GM18858 (cell line): ENCODE measurements at regions not wholly inside any gene's neighbourhood (a gene's known extent, or its start where the extent isn't known, plus 50 kb on each side); places are given as distances from the start of the nearest gene placed in this dataset.
"Not testable (repeated sequence)": the region's sequence is repeated elsewhere in the genome, so short reads cannot be mapped to it uniquely, and the experiment has no call there.

Source experiments
- ATAC-seq: cut with Tn5 transposase; IDR thresholded peaks from one replicate; pipeline ENCODE4 v1.9.1; 2021; ENCODE audit not compliant: unreplicated experiment

GRCh38 chr5:57067597-57067924, 106.3 kb upstream of the GPBP1 start:
- no peak for ATAC-seq

- no peak for ATAC-seq
These were observed 104.6 kb upstream of the GPBP1 start for GRCh38 chr5:57069115-57069835.

GRCh38 chr5:57072218-57072892, 101.5 kb upstream of the GPBP1 start:
- ATAC-seq, result no peak

- ATAC-seq, result no peak
These were observed 91.3 kb upstream of the GPBP1 start for GRCh38 chr5:57082441-57083067.

- no peak for ATAC-seq
These were observed 88.4 kb upstream of the GPBP1 start for GRCh38 chr5:57085306-57086081.

- ATAC-seq, result not testable (repeated sequence)
These were observed 85.9 kb upstream of the GPBP1 start for GRCh38 chr5:57087947-57088346.

- no peak for ATAC-seq
These were observed 78.8 kb upstream of the GPBP1 start for GRCh38 chr5:57094753-57095683.

- ATAC-seq, result no peak
These were observed 76.3 kb upstream of the GPBP1 start for GRCh38 chr5:57097526-57097925.

- no peak for ATAC-seq
These were observed 71.5 kb upstream of the GPBP1 start for GRCh38 chr5:57102189-57102904.

- ATAC-seq, result no peak
These were observed 71.0 kb upstream of the GPBP1 start for GRCh38 chr5:57102905-57103255.

GRCh38 chr5:57103317-57103907, 70.4 kb upstream of the GPBP1 start:
- no peak for ATAC-seq

GRCh38 chr5:57106661-57107060, 67.2 kb upstream of the GPBP1 start:
- no peak for ATAC-seq

GRCh38 chr5:57111993-57112392, 61.9 kb upstream of the GPBP1 start:
- no peak for ATAC-seq

GRCh38 chr5:57113481-57113880, 60.4 kb upstream of the GPBP1 start:
- no peak for ATAC-seq

GRCh38 chr5:57117596-57117995, 56.3 kb upstream of the GPBP1 start:
- no peak for ATAC-seq

- ATAC-seq, result no peak
These were observed 54.8 kb upstream of the GPBP1 start for GRCh38 chr5:57119031-57119430.

GRCh38 chr5:57124014-57124413, 49.8 kb upstream of the GPBP1 start:
- no peak for ATAC-seq
